NB4 (cell line): ENCODE measurements at regions not wholly inside any gene's neighbourhood (a gene's known extent, or its start where the extent isn't known, plus 50 kb on each side); places are given as distances from the start of the nearest gene placed in this dataset.
"Not testable (repeated sequence)": the region's sequence is repeated elsewhere in the genome, so short reads cannot be mapped to it uniquely, and the experiment has no call there.

Source experiments
- MYC ChIP-seq: IDR thresholded peaks from 2 replicates; pipeline ENCODE4 v1.6.1; 2011; ENCODE audit warnings: low read depth, low read length
- POLR2A ChIP-seq: IDR thresholded peaks from 2 replicates; pipeline ENCODE4 v1.6.1; 2011; ENCODE audit warnings: mild to moderate bottlenecking; ENCODE audit not compliant: insufficient read length; ENCODE audit errors: extremely low read depth
- TF ChIP-seq, protein P1 (sequence below): IDR thresholded peaks from one replicate; pipeline ENCODE4 v1.5.1; 2012; ENCODE audit warnings: low read depth, low read length

DNA sequence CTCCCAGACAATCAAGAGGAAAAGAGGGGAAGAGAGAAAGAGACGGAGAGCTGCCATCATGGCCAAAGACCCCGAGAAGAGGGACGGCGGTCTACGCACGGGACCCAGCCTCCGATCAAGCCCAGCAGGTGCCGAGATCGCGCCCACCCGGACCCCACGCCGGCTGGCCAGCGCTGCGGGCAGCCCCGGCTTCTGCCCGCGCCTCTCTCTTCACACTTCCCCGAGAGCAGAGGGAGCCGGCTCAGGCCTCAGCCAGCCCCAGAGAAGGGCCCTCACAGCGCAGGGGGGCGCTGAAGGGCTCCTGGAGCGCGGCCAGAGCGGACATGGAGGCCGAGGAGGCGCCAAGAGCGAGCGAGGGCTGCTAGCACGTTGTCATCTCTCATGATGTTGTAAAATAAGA, 613.7 kb downstream of the TUBA3C start:
- TF ChIP-seq, protein P1, sequence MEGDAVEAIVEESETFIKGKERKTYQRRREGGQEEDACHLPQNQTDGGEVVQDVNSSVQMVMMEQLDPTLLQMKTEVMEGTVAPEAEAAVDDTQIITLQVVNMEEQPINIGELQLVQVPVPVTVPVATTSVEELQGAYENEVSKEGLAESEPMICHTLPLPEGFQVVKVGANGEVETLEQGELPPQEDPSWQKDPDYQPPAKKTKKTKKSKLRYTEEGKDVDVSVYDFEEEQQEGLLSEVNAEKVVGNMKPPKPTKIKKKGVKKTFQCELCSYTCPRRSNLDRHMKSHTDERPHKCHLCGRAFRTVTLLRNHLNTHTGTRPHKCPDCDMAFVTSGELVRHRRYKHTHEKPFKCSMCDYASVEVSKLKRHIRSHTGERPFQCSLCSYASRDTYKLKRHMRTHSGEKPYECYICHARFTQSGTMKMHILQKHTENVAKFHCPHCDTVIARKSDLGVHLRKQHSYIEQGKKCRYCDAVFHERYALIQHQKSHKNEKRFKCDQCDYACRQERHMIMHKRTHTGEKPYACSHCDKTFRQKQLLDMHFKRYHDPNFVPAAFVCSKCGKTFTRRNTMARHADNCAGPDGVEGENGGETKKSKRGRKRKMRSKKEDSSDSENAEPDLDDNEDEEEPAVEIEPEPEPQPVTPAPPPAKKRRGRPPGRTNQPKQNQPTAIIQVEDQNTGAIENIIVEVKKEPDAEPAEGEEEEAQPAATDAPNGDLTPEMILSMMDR: not testable (repeated sequence)
- TF ChIP-seq MYC, POLR2A: not testable (repeated sequence)
